Stimulated activated CD4-positive, alpha-beta T cell treated with anti-CD3 and anti-CD28 coated beads, Interleukin-12 subunit alpha, Interleukin-12 subunit beta, amount 100 ng/mL, for 4 hours (primary cell): ENCODE measurements at regions not wholly inside any gene's neighbourhood (a gene's known extent, or its start where the extent isn't known, plus 50 kb on each side); places are given as distances from the start of the nearest gene placed in this dataset.
"Not testable (repeated sequence)": the region's sequence is repeated elsewhere in the genome, so short reads cannot be mapped to it uniquely, and the experiment has no call there.

Source experiments
- DNase-seq: peaks from one replicate; pipeline ENCODE4 v3.0.0-alpha.2; 2020

GRCh38 chr22:22697377-22698117, 53.1 kb downstream of the GGTLC2 start:
- DNase-seq = no peak

GRCh38 chr22:22698263-22698750, 53.9 kb downstream of the GGTLC2 start:
- no peak for DNase-seq

GRCh38 chr22:22700631-22701030, 56.2 kb downstream of the GGTLC2 start:
- no peak for DNase-seq

- DNase-seq = not testable (repeated sequence)
These were observed 57.1 kb downstream of the GGTLC2 start for GRCh38 chr22:22701557-22701956.

GRCh38 chr22:22702237-22703202, 58.1 kb downstream of the GGTLC2 start:
- no peak for DNase-seq

GRCh38 chr22:22703203-22703570, 58.8 kb downstream of the GGTLC2 start:
- no peak for DNase-seq

- no peak for DNase-seq
These were observed 59.3 kb downstream of the GGTLC2 start for GRCh38 chr22:22703715-22704114.

GRCh38 chr22:22704156-22704946, 59.9 kb downstream of the GGTLC2 start:
- DNase-seq = no peak

GRCh38 chr22:22705328-22706100, 61.1 kb downstream of the GGTLC2 start:
- no peak for DNase-seq

- no peak for DNase-seq
These were observed 62.0 kb downstream of the GGTLC2 start for GRCh38 chr22:22706253-22706915.

- DNase-seq = no peak
These were observed 65.5 kb downstream of the GGTLC2 start for GRCh38 chr22:22709719-22710445.

- peak; percentile 78 for DNase-seq
These were observed 66.5 kb downstream of the GGTLC2 start for GRCh38 chr22:22710719-22711531.

- no peak for DNase-seq
These were observed 67.1 kb downstream of the GGTLC2 start for GRCh38 chr22:22711532-22711913.

- DNase-seq = no peak
These were observed 67.8 kb downstream of the GGTLC2 start for GRCh38 chr22:22712092-22712658.

- DNase-seq = no peak
These were observed 68.4 kb downstream of the GGTLC2 start for GRCh38 chr22:22712666-22713365.

GRCh38 chr22:22713416-22713815, 69.0 kb downstream of the GGTLC2 start:
- DNase-seq = no peak

- no peak for DNase-seq
These were observed 70.4 kb downstream of the GGTLC2 start for GRCh38 chr22:22714600-22715335.

GRCh38 chr22:22716136-22716665, 71.8 kb downstream of the GGTLC2 start:
- DNase-seq = no peak
